ENCODE measurements at regions not wholly inside any gene's neighbourhood (a gene's known extent, or its start where the extent isn't known, plus 50 kb on each side); places are given as distances from the start of the nearest gene placed in this dataset.

- TF ChIP-seq CTCF (conservative IDR thresholded peaks at IDR 0.05; ENCODE audit: low read depth in 2 of 2) = no peak
- no peak for TF ChIP-seq POLR2AphosphoS5 (IDR thresholded peaks at IDR 0.05; ENCODE audit: low read depth)
- no peak for TF ChIP-seq EZH2 (IDR thresholded peaks at IDR 0.05; ENCODE audit: low read depth, unreplicated experiment)
- no peak for TF ChIP-seq EZH2phosphoT487 (IDR thresholded peaks at IDR 0.05; ENCODE audit: unreplicated experiment)
- no peak for TF ChIP-seq STAT1 (IDR thresholded peaks at IDR 0.05; ENCODE audit: unreplicated experiment)
- TF ChIP-seq, protein P1, sequence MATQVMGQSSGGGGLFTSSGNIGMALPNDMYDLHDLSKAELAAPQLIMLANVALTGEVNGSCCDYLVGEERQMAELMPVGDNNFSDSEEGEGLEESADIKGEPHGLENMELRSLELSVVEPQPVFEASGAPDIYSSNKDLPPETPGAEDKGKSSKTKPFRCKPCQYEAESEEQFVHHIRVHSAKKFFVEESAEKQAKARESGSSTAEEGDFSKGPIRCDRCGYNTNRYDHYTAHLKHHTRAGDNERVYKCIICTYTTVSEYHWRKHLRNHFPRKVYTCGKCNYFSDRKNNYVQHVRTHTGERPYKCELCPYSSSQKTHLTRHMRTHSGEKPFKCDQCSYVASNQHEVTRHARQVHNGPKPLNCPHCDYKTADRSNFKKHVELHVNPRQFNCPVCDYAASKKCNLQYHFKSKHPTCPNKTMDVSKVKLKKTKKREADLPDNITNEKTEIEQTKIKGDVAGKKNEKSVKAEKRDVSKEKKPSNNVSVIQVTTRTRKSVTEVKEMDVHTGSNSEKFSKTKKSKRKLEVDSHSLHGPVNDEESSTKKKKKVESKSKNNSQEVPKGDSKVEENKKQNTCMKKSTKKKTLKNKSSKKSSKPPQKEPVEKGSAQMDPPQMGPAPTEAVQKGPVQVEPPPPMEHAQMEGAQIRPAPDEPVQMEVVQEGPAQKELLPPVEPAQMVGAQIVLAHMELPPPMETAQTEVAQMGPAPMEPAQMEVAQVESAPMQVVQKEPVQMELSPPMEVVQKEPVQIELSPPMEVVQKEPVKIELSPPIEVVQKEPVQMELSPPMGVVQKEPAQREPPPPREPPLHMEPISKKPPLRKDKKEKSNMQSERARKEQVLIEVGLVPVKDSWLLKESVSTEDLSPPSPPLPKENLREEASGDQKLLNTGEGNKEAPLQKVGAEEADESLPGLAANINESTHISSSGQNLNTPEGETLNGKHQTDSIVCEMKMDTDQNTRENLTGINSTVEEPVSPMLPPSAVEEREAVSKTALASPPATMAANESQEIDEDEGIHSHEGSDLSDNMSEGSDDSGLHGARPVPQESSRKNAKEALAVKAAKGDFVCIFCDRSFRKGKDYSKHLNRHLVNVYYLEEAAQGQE (IDR thresholded peaks at IDR 0.05; ENCODE audit: unreplicated experiment) = no peak
- TF ChIP-seq ETS1 (IDR thresholded peaks at IDR 0.05) = no peak
- TF ChIP-seq CREB1 (CRISPR knock-in tag; IDR thresholded peaks at IDR 0.05; ENCODE audit: low read depth) = no peak
Measured at GRCh38 chr11:127598476-127598875, 597.9 kb upstream of the KIRREL3 start.

Measured in GM23338 (cell line).